ENCODE measurements at regions not wholly inside any gene's neighbourhood (a gene's known extent, or its start where the extent isn't known, plus 50 kb on each side); places are given as distances from the start of the nearest gene placed in this dataset.

- no peaks in the 10 kb centered on the region for H3K27me3 ChIP-seq
- DNase-seq (no peak), ATAC-seq (no peak)
- 35 to 40% methylated on average over 2 of the region's 2 CpGs for WGBS, 2 donors
- H3K4me1 ChIP-seq: peaks cover 6 to 60% (median 43%) of the 10 kb centered on the region in 9 donors
- H3K36me3 ChIP-seq: no peaks in the 10 kb centered on the region
- intact Hi-C loops (cut with DNase I): loop anchor here in 5 of 10 donors (5.0 to 10.0 kb wide), 7 partner anchors 44 to 574 kb away; partner anchors contain the start of gene FOXN3 (in 5 of the 5)
- no peaks in the 10 kb centered on the region for H3K9me3 ChIP-seq
- H3K4me3 ChIP-seq: peak overlapping the region in 8 of 10 donors; percentile 58 to 88 (median 79)
- peak overlapping the region in 8 of 10 donors; percentile 15 to 90 (median 82) for H3K27ac ChIP-seq
- TF ChIP-seq, protein P1, sequence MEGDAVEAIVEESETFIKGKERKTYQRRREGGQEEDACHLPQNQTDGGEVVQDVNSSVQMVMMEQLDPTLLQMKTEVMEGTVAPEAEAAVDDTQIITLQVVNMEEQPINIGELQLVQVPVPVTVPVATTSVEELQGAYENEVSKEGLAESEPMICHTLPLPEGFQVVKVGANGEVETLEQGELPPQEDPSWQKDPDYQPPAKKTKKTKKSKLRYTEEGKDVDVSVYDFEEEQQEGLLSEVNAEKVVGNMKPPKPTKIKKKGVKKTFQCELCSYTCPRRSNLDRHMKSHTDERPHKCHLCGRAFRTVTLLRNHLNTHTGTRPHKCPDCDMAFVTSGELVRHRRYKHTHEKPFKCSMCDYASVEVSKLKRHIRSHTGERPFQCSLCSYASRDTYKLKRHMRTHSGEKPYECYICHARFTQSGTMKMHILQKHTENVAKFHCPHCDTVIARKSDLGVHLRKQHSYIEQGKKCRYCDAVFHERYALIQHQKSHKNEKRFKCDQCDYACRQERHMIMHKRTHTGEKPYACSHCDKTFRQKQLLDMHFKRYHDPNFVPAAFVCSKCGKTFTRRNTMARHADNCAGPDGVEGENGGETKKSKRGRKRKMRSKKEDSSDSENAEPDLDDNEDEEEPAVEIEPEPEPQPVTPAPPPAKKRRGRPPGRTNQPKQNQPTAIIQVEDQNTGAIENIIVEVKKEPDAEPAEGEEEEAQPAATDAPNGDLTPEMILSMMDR (IDR thresholded peaks at IDR 0.05): no peak
Observed at GRCh38 chr14:89616425-89616824, 199.4 kb upstream of the FOXN3 start.

- intact Hi-C loops (cut with DNase I): loop anchor here in 5 of 10 donors (5.0 to 10.0 kb wide), 7 partner anchors 43 to 573 kb away; partner anchors contain the start of gene FOXN3 (in 5 of the 5)
- Histone ChIP-seq H3K9me3 (no peaks in the 10 kb centered on the region), H3K4me3 (peak overlapping the region in 4 of 10 donors; percentile 19 to 85 (median 50)), H3K36me3 (no peaks in the 10 kb centered on the region), H3K4me1 (peaks cover 6 to 58% (median 43%) of the 10 kb centered on the region in 9 donors), H3K27me3 (no peaks in the 10 kb centered on the region), H3K27ac (peak overlapping the region in 7 of 10 donors; percentile 54 to 90 (median 83))
- ATAC-seq (peak in 2 of 8 donors; percentile 19 to 28), DNase-seq (no peak)
- TF ChIP-seq, protein P1 (IDR thresholded peaks at IDR 0.05): no peak
- 49 to 57% methylated on average over 3 of the region's 3 CpGs for WGBS, 2 donors
Observed at GRCh38 chr14:89615421-89615820, 198.4 kb upstream of the FOXN3 start.

DNA sequence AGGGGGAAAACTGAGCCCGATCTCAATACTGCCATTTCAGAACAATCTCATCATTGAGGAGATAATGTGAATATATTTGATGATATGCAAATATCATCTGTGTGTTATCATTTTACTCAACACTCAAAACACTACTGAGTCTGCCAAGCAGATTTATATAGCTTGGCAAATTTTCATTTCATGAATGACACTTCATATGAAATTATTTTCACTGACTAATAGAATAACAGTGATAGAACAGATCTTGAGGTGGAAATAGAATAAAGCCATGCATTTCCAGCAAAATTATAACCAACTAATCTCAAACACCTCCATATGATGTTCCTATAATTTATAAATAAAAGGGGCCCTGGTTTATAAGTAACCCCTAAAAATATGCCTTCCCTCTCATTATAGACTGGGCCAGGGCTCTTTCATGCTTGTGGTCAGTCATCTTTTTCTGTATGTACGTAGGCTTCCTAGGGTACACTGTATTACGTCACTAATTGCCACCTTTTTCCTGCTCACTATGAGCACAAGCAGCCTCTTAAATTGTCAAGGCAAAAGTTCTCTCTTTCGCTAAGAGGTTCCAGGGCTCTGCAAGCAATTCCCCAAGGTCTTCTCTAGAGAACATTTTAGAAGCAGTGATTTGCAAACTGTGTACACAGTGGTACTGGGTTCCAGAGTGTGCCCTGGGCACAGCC lies 197.1 kb upstream of the FOXN3 start:
- no peak for ATAC-seq
- TF ChIP-seq, protein P1 (IDR thresholded peaks at IDR 0.05): no peak
- peak overlapping the region in 5 of 10 donors; percentile 28 to 83 (median 37) for H3K27ac ChIP-seq
- H3K9me3 ChIP-seq: no peaks in the 10 kb centered on the region
- H3K36me3 ChIP-seq: no peaks in the 10 kb centered on the region
- no peak overlapping the region for H3K4me3 ChIP-seq
- H3K27me3 ChIP-seq: no peaks in the 10 kb centered on the region
- intact Hi-C loops (cut with DNase I): loop anchor here in 4 of 10 donors (5.0 to 10.0 kb wide), 4 partner anchors 49 to 429 kb away; partner anchors contain the start of gene FOXN3 (in 3 of the 4)
- WGBS, 2 donors: 57 to 60% methylated on average over 4 of the region's 4 CpGs
- H3K4me1 ChIP-seq: peaks cover 6 to 57% (median 41%) of the 10 kb centered on the region in 9 donors
- DNase-seq: no peak

- ATAC-seq: no peak
- Histone ChIP-seq H3K4me3 (no peak overlapping the region), H3K9me3 (no peaks in the 10 kb centered on the region), H3K27me3 (no peaks in the 10 kb centered on the region), H3K27ac (peak overlapping the region in 2 of 10 donors; percentile 28 to 41), H3K36me3 (no peaks in the 10 kb centered on the region), H3K4me1 (peaks cover 6 to 64% (median 40%) of the 10 kb centered on the region in 9 donors)
- intact Hi-C loops (cut with DNase I): loop anchor here in 4 of 10 donors (5.0 to 10.0 kb wide), 4 partner anchors 49 to 429 kb away; partner anchors contain the start of gene FOXN3 (in 3 of the 4)
- TF ChIP-seq, protein P1 (IDR thresholded peaks at IDR 0.05): no peak
- WGBS, 2 donors: 77 to 79% methylated on average over 5 of the region's 5 CpGs
- DNase-seq: no peak
Observed at GRCh38 chr14:89613260-89614008, 196.4 kb upstream of the FOXN3 start.
